Activated CD4-positive, alpha-beta T cell treated with anti-CD3 and anti-CD28 coated beads, Interleukin-2, amount 10 ng/mL, durations not matched to agents 24 days and 14 days (primary cell): ENCODE measurements at regions not wholly inside any gene's neighbourhood (a gene's known extent, or its start where the extent isn't known, plus 50 kb on each side); places are given as distances from the start of the nearest gene placed in this dataset.
"Not testable (repeated sequence)": the region's sequence is repeated elsewhere in the genome, so short reads cannot be mapped to it uniquely, and the experiment has no call there.

Experiments used
- DNase-seq: peaks from one replicate; pipeline ENCODE4 v3.0.0; 2022
- H3K27ac Mint-ChIP-seq: one replicate; pipeline ENCODE4 v1.8.0; 2022; ENCODE audit warnings: mild to moderate bottlenecking, mixed read lengths
- H3K27me3 Mint-ChIP-seq: one replicate; pipeline ENCODE4 v1.8.0; 2022; ENCODE audit warnings: mixed read lengths
- H3K36me3 Mint-ChIP-seq: one replicate; pipeline ENCODE4 v1.8.0; 2022; ENCODE audit warnings: low read depth, mild to moderate bottlenecking, mixed read lengths
- H3K4me1 Mint-ChIP-seq: one replicate; pipeline ENCODE4 v1.8.0; 2021; ENCODE audit warnings: mixed read lengths
- H3K4me3 Mint-ChIP-seq: one replicate; pipeline ENCODE4 v1.8.0; 2022; ENCODE audit warnings: mild to moderate bottlenecking, moderate library complexity, mixed read lengths
- H3K9me3 Mint-ChIP-seq: one replicate; pipeline ENCODE4 v1.8.0; 2021; ENCODE audit warnings: mixed read lengths
- intact Hi-C: fragments of 100-400 bp; cut with micrococcal nuclease; formaldehyde crosslinking; loops from one replicate; pipeline ENCODE4 v1.15.1; 2023

DNA sequence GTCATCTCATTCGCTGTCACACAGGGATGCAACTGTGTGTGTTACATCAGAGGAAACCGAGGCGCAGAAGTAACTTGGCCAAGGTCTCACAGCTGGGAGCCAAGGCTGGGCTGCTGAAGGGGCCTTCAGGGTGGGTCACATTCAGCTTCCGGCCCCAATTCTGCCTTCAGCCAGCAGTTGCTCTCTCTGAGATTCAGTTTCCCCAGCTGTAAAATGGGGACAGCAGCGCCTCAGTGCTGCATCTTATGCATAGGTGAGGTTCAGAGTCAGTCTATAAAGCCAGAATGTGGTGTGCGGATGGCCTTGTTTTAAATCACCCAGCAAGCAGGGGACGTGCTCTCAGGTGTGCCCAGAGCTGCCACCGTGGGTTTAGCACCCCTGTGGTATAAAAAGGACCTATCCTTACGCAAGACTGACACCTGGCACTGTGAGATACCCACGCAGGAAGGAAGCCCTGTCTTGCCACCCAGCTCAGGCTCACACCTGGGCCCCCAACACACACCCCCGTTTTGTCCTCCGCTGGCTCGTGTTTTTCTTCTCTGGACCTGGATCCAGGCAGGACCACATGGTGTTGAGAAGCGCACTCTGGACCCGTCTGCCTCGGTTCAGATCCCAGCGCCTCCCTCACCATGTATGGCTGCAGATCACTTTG is 94.6 kb upstream of the GSE1 start:
- Mint-ChIP-seq H3K27me3 (peaks cover 2% of the 10 kb centered on the region), H3K36me3 (no peaks in the 10 kb centered on the region), H3K9me3 (peaks cover 9% of the 10 kb centered on the region), H3K4me1 (no peaks in the 10 kb centered on the region), H3K4me3 (no peak overlapping the region), H3K27ac (no peak overlapping the region)
- DNase-seq: no peak
- intact Hi-C loops: no loop called here

- DNase-seq, intact Hi-C loops, H3K36me3 Mint-ChIP-seq, H3K4me3 Mint-ChIP-seq, H3K4me1 Mint-ChIP-seq, H3K27me3 Mint-ChIP-seq, H3K9me3 Mint-ChIP-seq, H3K27ac Mint-ChIP-seq: not testable (repeated sequence)
Measured at GRCh38 chr16:85519050-85519440, 94.1 kb upstream of the GSE1 start.

- peak overlapping the region; percentile 43 for H3K27ac Mint-ChIP-seq
- DNase-seq: no peak
- intact Hi-C loops: no loop called here
Measured at GRCh38 chr16:85519540-85520231, 93.4 kb upstream of the GSE1 start.

GRCh38 chr16:85520853-85521521 is 92.1 kb upstream of the GSE1 start:
- Mint-ChIP-seq H3K4me3 (no peak overlapping the region), H3K27me3 (peaks cover 2% of the 10 kb centered on the region), H3K4me1 (no peaks in the 10 kb centered on the region), H3K9me3 (peaks cover 9% of the 10 kb centered on the region), H3K36me3 (no peaks in the 10 kb centered on the region), H3K27ac (no peak overlapping the region)
- intact Hi-C loops: no loop called here
- DNase-seq: no peak

More at GRCh38 chr16:85519540-85520231, 93.4 kb upstream of the GSE1 start:
- H3K36me3 Mint-ChIP-seq: no peaks in the 10 kb centered on the region
- no peak overlapping the region for H3K4me3 Mint-ChIP-seq
- H3K4me1 Mint-ChIP-seq: no peaks in the 10 kb centered on the region
- H3K9me3 Mint-ChIP-seq: peaks cover 9% of the 10 kb centered on the region
- peaks cover 2% of the 10 kb centered on the region for H3K27me3 Mint-ChIP-seq

GRCh38 chr16:85521552-85522307 is 91.4 kb upstream of the GSE1 start:
- peaks cover 2% of the 10 kb centered on the region for H3K27me3 Mint-ChIP-seq
- no peak overlapping the region for H3K27ac Mint-ChIP-seq
- H3K4me1 Mint-ChIP-seq: no peaks in the 10 kb centered on the region
- H3K9me3 Mint-ChIP-seq: peaks cover 9% of the 10 kb centered on the region
- no peak for DNase-seq
- intact Hi-C loops: no loop called here
- H3K36me3 Mint-ChIP-seq: no peaks in the 10 kb centered on the region
- no peak overlapping the region for H3K4me3 Mint-ChIP-seq

GRCh38 chr16:85522308-85522841 is 90.7 kb upstream of the GSE1 start:
- Mint-ChIP-seq H3K27me3 (peaks cover 2% of the 10 kb centered on the region), H3K36me3 (no peaks in the 10 kb centered on the region), H3K27ac (no peak overlapping the region), H3K9me3 (peaks cover 9% of the 10 kb centered on the region), H3K4me1 (no peaks in the 10 kb centered on the region), H3K4me3 (no peak overlapping the region)
- DNase-seq: no peak
- intact Hi-C loops: no loop called here

DNA sequence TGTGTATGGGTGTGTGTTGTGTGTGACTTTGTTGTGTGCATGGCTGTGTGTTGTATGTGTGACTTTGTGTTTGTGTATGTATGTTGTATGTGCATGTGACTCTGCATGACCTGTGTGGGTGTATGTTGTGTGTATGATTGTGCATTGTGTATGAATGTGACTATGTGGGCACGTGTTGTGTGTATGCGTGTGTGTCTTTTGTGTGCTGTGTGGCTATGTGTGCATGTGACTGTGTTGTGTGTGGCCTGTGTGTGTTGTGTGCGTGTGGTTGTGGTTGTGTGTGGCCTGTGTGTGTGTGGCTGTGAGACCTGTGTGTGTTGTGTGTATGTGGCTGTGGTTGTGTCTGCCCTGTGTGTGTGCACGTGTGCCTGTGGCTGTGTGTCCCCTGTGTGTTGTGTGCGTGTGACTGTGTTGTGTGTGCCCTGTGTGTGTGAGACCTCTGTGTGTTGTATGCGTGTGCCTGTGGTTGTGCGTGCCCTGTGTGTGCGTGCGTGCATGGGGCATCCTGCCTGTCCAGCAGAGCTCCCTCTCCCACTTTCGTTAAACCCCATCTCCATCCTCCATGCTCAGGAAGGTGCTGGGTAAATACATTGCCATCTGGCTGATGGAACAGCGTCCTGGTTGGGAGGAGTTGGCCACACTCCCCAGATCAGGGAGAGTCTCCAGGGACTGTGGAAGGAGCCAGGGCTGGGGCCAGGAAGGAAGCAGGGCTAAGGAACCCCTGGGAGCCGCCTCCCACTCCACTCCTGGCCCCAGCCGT is 90.1 kb upstream of the GSE1 start:
- intact Hi-C loops: no loop called here

GRCh38 chr16:85523602-85524364 is 89.3 kb upstream of the GSE1 start:
- H3K4me1 Mint-ChIP-seq: no peaks in the 10 kb centered on the region
- no peak overlapping the region for H3K4me3 Mint-ChIP-seq
- H3K36me3 Mint-ChIP-seq: no peaks in the 10 kb centered on the region
- no peak overlapping the region for H3K27ac Mint-ChIP-seq
- DNase-seq: no peak
- intact Hi-C loops: no loop called here
- peaks cover 2% of the 10 kb centered on the region for H3K27me3 Mint-ChIP-seq
- H3K9me3 Mint-ChIP-seq: peaks cover 9% of the 10 kb centered on the region

More for the DNA sequence above, 90.1 kb upstream of the GSE1 start:
- H3K9me3 Mint-ChIP-seq: peaks cover 9% of the 10 kb centered on the region
- H3K4me1 Mint-ChIP-seq: no peaks in the 10 kb centered on the region
- H3K36me3 Mint-ChIP-seq: no peaks in the 10 kb centered on the region
- peaks cover 2% of the 10 kb centered on the region for H3K27me3 Mint-ChIP-seq
- H3K4me3 Mint-ChIP-seq: no peak overlapping the region
- DNase-seq: no peak
- H3K27ac Mint-ChIP-seq: no peak overlapping the region

GRCh38 chr16:85524365-85524629 is 88.8 kb upstream of the GSE1 start:
- peaks cover 2% of the 10 kb centered on the region for H3K27me3 Mint-ChIP-seq
- DNase-seq: no peak
- H3K4me1 Mint-ChIP-seq: no peaks in the 10 kb centered on the region
- H3K4me3 Mint-ChIP-seq: no peak overlapping the region
- no peak overlapping the region for H3K27ac Mint-ChIP-seq
- intact Hi-C loops: no loop called here
- peaks cover 4% of the 10 kb centered on the region for H3K9me3 Mint-ChIP-seq
- H3K36me3 Mint-ChIP-seq: no peaks in the 10 kb centered on the region

DNA sequence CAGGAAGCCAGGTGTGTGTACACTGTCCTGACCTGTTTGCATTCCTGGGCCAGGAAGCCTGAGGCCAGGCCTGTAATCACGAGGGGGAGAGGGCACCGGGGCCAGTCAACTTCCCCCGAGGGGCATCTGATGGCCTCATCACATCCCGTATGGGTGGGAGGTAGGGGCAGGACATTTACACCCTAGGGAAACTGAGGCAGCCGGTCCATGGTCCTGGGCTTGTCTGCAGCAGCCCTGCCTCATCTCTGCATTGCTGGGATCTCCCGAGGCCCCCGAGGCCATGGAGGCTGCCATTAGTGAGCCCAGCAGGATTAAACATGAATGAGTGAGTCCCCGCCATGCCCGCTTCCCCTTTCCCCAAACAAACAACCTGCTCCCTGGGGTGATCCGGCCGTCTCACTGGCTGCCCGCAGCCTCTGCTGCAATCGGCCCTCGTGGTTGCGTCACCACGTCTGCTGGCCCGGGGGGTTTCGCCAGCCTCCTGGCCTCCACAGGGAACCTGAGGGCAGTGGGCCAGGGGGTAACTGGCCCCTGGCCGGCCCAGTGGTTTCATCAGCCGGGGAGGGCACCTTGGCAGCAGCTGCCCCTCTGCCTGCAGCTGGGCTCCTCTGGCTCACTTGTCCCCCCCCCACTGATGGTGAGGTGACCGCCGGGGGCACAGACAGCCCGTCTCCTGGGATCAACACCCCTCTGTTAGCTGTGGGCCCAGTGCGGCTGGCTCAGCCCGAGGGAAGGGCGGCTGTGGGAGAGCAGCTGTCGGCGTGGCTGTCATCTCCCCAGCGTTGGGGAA is 88.3 kb upstream of the GSE1 start:
- Mint-ChIP-seq H3K9me3 (no peaks in the 10 kb centered on the region), H3K27me3 (no peaks in the 10 kb centered on the region), H3K4me1 (no peaks in the 10 kb centered on the region), H3K36me3 (no peaks in the 10 kb centered on the region), H3K4me3 (no peak overlapping the region), H3K27ac (no peak overlapping the region)
- intact Hi-C loops: no loop called here
- no peak for DNase-seq

GRCh38 chr16:85525420-85526184 is 87.5 kb upstream of the GSE1 start:
- Mint-ChIP-seq H3K36me3 (no peaks in the 10 kb centered on the region), H3K27ac (no peak overlapping the region), H3K4me1 (no peaks in the 10 kb centered on the region), H3K27me3 (no peaks in the 10 kb centered on the region), H3K4me3 (no peak overlapping the region), H3K9me3 (no peaks in the 10 kb centered on the region)
- no peak for DNase-seq
- intact Hi-C loops: no loop called here
